CD4-positive, alpha-beta memory T cell (primary cell): ENCODE measurements at regions not wholly inside any gene's neighbourhood (a gene's known extent, or its start where the extent isn't known, plus 50 kb on each side); places are given as distances from the start of the nearest gene placed in this dataset.

Source experiments
- CTCF ChIA-PET: fragments of 350-600 bp; sonication (Branson Sonifier 250); formaldehyde crosslinking; loops from one replicate; lab custom pipeline; 2021; ENCODE audit warnings: inconsistent platforms; ENCODE audit not compliant: partially characterized antibody; lab: Charles Lee
- POLR2A ChIA-PET: fragments of 350-600 bp; sonication (Branson Sonifier 250); formaldehyde crosslinking; loops from one replicate; lab custom pipeline; 2021; ENCODE audit not compliant: partially characterized antibody; lab: Charles Lee
- DNase-seq, 5 donors: peaks; one replicate each; pipeline versions ENCODE4 v3.0.0 to v3.0.0-alpha.2; 2020 to 2022; ENCODE audit warnings: mixed read lengths in 1 of 5
- H3K27ac ChIP-seq: one replicate; pipeline ENCODE4 v1.7.0; 2013; ENCODE audit warnings: low read depth, low read length
- H3K27me3 ChIP-seq: 2 replicates; pipeline ENCODE4 v1.7.0; 2013; ENCODE audit warnings: mild to moderate bottlenecking, low read length, moderate library complexity; ENCODE audit not compliant: insufficient read depth
- H3K36me3 ChIP-seq: 2 replicates; pipeline ENCODE4 v1.7.0; 2013; ENCODE audit warnings: mild to moderate bottlenecking, low read length, moderate library complexity; ENCODE audit not compliant: insufficient read depth
- H3K4me1 ChIP-seq: 2 replicates; pipeline ENCODE4 v1.7.0; 2013; ENCODE audit warnings: mild to moderate bottlenecking, low read length, moderate library complexity; ENCODE audit not compliant: insufficient read depth
- H3K4me3 ChIP-seq, 2 donors: one replicate each; pipeline ENCODE4 v1.7.0; 2013; ENCODE audit warnings: low read length in 2 of 2, mild to moderate bottlenecking in 1 of 2
- H3K9me3 ChIP-seq, 2 donors: one replicate each; pipeline ENCODE4 v1.7.0; 2013; ENCODE audit warnings: low read length in 2 of 2, control low read depth in 1 of 2; ENCODE audit not compliant: control insufficient read depth in 1 of 2
- H3K27ac Mint-ChIP-seq, 7 donors: one replicate each; pipeline ENCODE4 v1.8.0; 2020 to 2021; ENCODE audit warnings: mixed read lengths in 7 of 7, mild to moderate bottlenecking in 6 of 7, inconsistent platforms in 3 of 7, moderate library complexity in 3 of 7
- H3K27me3 Mint-ChIP-seq, 2 donors: one replicate each; pipeline ENCODE4 v1.8.0; 2020 to 2021; ENCODE audit warnings: mixed read lengths in 2 of 2
- H3K36me3 Mint-ChIP-seq, 2 donors: one replicate each; pipeline ENCODE4 v1.8.0; 2020 to 2021; ENCODE audit warnings: mixed read lengths in 2 of 2, inconsistent platforms in 1 of 2, mild to moderate bottlenecking in 1 of 2
- H3K4me1 Mint-ChIP-seq, 4 donors: one replicate each; pipeline ENCODE4 v1.8.0; 2020 to 2021; ENCODE audit warnings: mixed read lengths in 4 of 4, mild to moderate bottlenecking in 1 of 4
- H3K4me3 Mint-ChIP-seq, 8 donors: one replicate each; pipeline ENCODE4 v1.8.0; 2020 to 2021; ENCODE audit warnings: mixed read lengths in 8 of 8, mild to moderate bottlenecking in 7 of 8, moderate library complexity in 6 of 8, inconsistent platforms in 3 of 8
- H3K9me3 Mint-ChIP-seq, 8 donors: one replicate each; pipeline ENCODE4 v1.8.0; 2020 to 2021; ENCODE audit warnings: mixed read lengths in 8 of 8, mild to moderate bottlenecking in 5 of 8, inconsistent platforms in 3 of 8, moderate library complexity in 1 of 8
- intact Hi-C: fragments of 100-400 bp; cut with micrococcal nuclease; formaldehyde crosslinking; loops from one replicate; pipeline ENCODE4 v1.15.1; 2023

GRCh38 chr18:47436871-47437270, 185.4 kb upstream of the SKOR2 start:
- H3K9me3 ChIP-seq = no peaks in the 10 kb centered on the region
- no peak overlapping the region for H3K4me3 ChIP-seq
- H3K27ac ChIP-seq = no peak overlapping the region
- no peaks in the 10 kb centered on the region for H3K4me1 Mint-ChIP-seq
- no peaks in the 10 kb centered on the region for H3K4me1 ChIP-seq
- ChIA-PET POLR2A (no interaction called here), CTCF (no interaction called here)
- no peaks in the 10 kb centered on the region for H3K36me3 Mint-ChIP-seq
- H3K27me3 Mint-ChIP-seq = peaks cover 13 to 24% of the 10 kb centered on the region in 2 donors
- peak overlapping the region in 1 of 7 donors; percentile 43 for H3K27ac Mint-ChIP-seq
- no peak for DNase-seq
- intact Hi-C loops = no loop called here
- H3K9me3 Mint-ChIP-seq = no peaks in the 10 kb centered on the region
- no peaks in the 10 kb centered on the region for H3K36me3 ChIP-seq
- H3K27me3 ChIP-seq = no peaks in the 10 kb centered on the region
- no peak overlapping the region for H3K4me3 Mint-ChIP-seq

DNA sequence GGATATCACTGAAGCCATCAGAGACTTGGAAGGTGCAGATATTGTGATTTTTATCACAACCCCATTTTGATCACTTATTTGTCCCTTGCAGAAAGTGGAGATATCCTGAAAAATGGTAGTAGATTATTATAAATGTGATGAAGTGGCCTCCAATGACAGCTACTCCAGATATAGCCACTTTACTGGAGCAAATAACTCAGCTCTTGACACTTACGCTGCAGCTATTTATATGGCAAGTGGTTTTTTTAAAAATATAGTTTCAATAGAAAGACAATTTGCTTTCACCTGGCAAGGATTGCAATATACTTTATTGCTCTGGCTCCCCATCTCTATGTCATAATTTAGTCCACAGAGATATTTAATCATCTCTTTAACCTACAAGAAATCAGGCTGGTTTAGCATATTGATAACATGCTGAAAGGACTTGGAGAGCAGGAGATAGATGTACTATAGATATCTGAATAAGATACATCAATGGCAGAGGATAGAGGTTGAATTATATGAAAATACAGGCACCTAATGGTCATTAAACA, 182.8 kb upstream of the SKOR2 start:
- DNase-seq = no peak
- no peaks in the 10 kb centered on the region for H3K4me1 ChIP-seq
- H3K9me3 ChIP-seq = no peaks in the 10 kb centered on the region
- peaks cover 6 to 23% of the 10 kb centered on the region in 2 donors for H3K27me3 Mint-ChIP-seq
- H3K4me1 Mint-ChIP-seq = no peaks in the 10 kb centered on the region
- no peaks in the 10 kb centered on the region for H3K9me3 Mint-ChIP-seq
- POLR2A ChIA-PET = no interaction called here
- H3K4me3 ChIP-seq = no peak overlapping the region
- intact Hi-C loops = no loop called here
- H3K27ac Mint-ChIP-seq = no peak overlapping the region
- no peaks in the 10 kb centered on the region for H3K36me3 Mint-ChIP-seq
- H3K27me3 ChIP-seq = no peaks in the 10 kb centered on the region
- H3K27ac ChIP-seq = no peak overlapping the region
- H3K36me3 ChIP-seq = no peaks in the 10 kb centered on the region
- no peak overlapping the region for H3K4me3 Mint-ChIP-seq
- CTCF ChIA-PET = no interaction called here

DNA sequence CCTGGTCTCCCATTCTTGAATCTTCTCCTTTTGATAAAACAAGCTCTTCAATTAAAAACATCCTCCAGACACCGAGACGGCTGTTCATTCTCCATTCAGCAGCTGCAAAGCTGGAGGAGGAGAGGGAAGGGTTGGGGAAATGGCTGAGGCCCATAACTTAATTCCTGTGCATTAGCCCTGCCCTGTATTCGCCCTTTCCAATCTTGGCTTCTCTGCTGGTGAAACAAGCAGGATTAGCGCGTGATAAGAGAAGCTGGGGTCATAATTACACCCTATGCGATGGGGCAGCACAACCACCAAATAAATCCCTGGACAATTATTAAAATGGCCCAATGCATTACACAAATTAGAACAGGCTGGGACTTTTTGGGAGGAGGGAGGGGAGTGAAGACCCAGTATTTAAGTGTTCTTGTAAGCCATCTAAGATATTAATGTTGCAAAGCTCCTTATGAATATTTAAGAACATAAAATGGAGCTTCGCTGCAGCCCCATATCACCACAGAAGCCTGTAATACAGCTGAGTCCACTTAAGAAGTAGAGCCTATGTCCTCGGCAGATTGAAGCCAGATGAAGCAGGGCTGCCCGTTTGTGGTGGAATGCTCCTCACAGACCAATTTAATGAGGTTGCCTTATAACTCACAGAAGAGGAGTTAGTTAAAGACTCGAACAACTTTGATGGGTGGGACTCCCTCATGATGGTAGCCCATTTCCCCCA, 176.6 kb upstream of the SKOR2 start:
- H3K27ac ChIP-seq = no peak overlapping the region
- Mint-ChIP-seq H3K36me3 (no peaks in the 10 kb centered on the region), H3K4me3 (no peak overlapping the region), H3K27ac (no peak overlapping the region), H3K27me3 (peaks cover 0 to 6% of the 10 kb centered on the region in 2 donors), H3K9me3 (no peaks in the 10 kb centered on the region), H3K4me1 (no peaks in the 10 kb centered on the region)
- ChIA-PET POLR2A (interaction anchor here (0.6 kb wide), 1 partner anchor 192 kb away, joined by 3 read pairs; no protein-coding TSS in a partner anchor), CTCF (no interaction called here)
- DNase-seq = no peak
- intact Hi-C loops = no loop called here
- no peaks in the 10 kb centered on the region for H3K36me3 ChIP-seq
- no peaks in the 10 kb centered on the region for H3K4me1 ChIP-seq
- no peaks in the 10 kb centered on the region for H3K9me3 ChIP-seq
- H3K4me3 ChIP-seq = no peak overlapping the region
- no peaks in the 10 kb centered on the region for H3K27me3 ChIP-seq

DNA sequence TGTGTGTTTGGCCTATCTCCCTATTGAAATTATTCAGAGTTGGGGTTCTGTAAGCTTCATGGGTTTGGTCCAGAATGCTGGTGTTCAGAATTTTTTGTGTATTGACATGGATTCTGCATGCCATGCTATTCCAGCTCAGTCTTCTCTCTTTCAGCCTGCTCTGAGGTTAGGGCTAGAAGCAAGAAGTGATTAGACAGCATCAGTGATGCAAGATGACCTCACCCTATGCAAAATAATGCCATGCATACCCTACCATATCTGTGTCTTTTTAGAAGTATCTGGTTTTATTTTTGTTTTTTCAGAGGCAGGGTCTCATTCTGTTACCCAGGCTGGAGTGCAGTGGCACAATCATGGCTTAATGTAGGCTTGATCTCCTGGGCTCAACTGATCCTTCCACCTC, 175.6 kb upstream of the SKOR2 start:
- no peak for DNase-seq
- intact Hi-C loops = no loop called here
- H3K27ac Mint-ChIP-seq = no peak overlapping the region
- POLR2A ChIA-PET = interaction anchor here (0.6 kb wide), 1 partner anchor 191 kb away, joined by 3 read pairs; no protein-coding TSS in a partner anchor
- CTCF ChIA-PET = no interaction called here
- no peaks in the 10 kb centered on the region for H3K9me3 ChIP-seq
- H3K36me3 ChIP-seq = no peaks in the 10 kb centered on the region
- H3K4me3 ChIP-seq = no peak overlapping the region
- no peaks in the 10 kb centered on the region for H3K4me1 Mint-ChIP-seq
- no peaks in the 10 kb centered on the region for H3K9me3 Mint-ChIP-seq
- H3K4me3 Mint-ChIP-seq = no peak overlapping the region
- peaks cover 0 to 6% of the 10 kb centered on the region in 2 donors for H3K27me3 Mint-ChIP-seq
- no peaks in the 10 kb centered on the region for H3K36me3 Mint-ChIP-seq
- no peaks in the 10 kb centered on the region for H3K27me3 ChIP-seq
- no peak overlapping the region for H3K27ac ChIP-seq
- H3K4me1 ChIP-seq = no peaks in the 10 kb centered on the region

DNA sequence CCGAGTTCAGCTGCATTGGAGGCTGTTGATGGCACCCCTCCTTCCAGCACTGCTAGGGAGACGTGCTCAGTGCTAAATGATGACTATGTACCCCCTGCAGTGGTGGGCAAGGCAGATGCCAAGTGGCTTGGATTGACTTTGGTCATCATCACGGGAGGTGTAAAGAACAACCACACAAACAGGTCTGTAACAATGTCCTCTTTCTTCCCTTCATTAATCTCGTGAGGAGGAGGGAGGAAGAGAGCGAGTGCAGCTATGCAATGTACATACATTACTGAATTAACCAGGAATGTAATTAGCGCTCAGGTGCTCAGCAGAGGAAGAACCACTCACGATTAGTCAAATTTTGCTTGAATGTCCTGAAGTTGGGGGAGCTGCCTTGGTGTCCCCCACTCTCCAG, 173.9 kb upstream of the SKOR2 start:
- H3K27ac Mint-ChIP-seq = no peak overlapping the region
- CTCF ChIA-PET = no interaction called here

GRCh38 chr18:47422524-47422923, 171.1 kb upstream of the SKOR2 start:
- Mint-ChIP-seq H3K27me3 (peaks cover 2 to 4% of the 10 kb centered on the region in 2 donors), H3K36me3 (no peaks in the 10 kb centered on the region), H3K4me3 (no peak overlapping the region), H3K9me3 (no peaks in the 10 kb centered on the region), H3K4me1 (no peaks in the 10 kb centered on the region), H3K27ac (no peak overlapping the region)
- intact Hi-C loops = no loop called here
- Histone ChIP-seq H3K4me3 (no peak overlapping the region), H3K4me1 (no peaks in the 10 kb centered on the region), H3K27me3 (no peaks in the 10 kb centered on the region), H3K36me3 (no peaks in the 10 kb centered on the region), H3K9me3 (no peaks in the 10 kb centered on the region), H3K27ac (no peak overlapping the region)
- no peak for DNase-seq
- ChIA-PET POLR2A (no interaction called here), CTCF (no interaction called here)

More for the DNA sequence above, 173.9 kb upstream of the SKOR2 start:
- DNase-seq = no peak
- H3K4me1 ChIP-seq = no peaks in the 10 kb centered on the region
- Mint-ChIP-seq H3K27me3 (peaks cover 0 to 4% of the 10 kb centered on the region in 2 donors), H3K9me3 (no peaks in the 10 kb centered on the region), H3K36me3 (no peaks in the 10 kb centered on the region), H3K4me1 (no peaks in the 10 kb centered on the region), H3K4me3 (no peak overlapping the region)
- POLR2A ChIA-PET = no interaction called here
- no peaks in the 10 kb centered on the region for H3K9me3 ChIP-seq
- intact Hi-C loops = no loop called here
- no peaks in the 10 kb centered on the region for H3K27me3 ChIP-seq
- H3K27ac ChIP-seq = no peak overlapping the region
- no peak overlapping the region for H3K4me3 ChIP-seq
- no peaks in the 10 kb centered on the region for H3K36me3 ChIP-seq

DNA sequence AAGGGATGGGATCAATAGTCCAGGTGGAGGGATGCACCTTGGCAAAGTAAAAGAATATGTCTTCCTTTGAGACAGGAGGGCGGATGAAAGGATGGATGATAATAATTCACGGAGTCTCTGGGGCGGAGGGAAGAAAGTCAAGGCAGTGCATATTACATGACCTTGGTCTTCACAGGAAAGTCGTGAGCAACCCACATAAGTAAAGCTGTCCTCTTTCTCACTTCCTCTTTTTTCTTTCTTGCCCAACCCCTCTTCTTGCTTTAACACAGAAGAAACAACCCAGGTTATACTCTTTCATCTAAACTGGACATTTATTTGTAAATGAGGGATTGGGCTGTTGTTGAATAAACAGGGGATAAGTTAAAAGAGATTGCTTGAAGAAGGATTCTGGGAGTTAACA, 168.7 kb upstream of the SKOR2 start:
- DNase-seq = no peak
- ChIA-PET CTCF (no interaction called here), POLR2A (no interaction called here)
- Mint-ChIP-seq H3K27ac (no peak overlapping the region), H3K4me1 (no peaks in the 10 kb centered on the region), H3K9me3 (no peaks in the 10 kb centered on the region), H3K36me3 (no peaks in the 10 kb centered on the region), H3K27me3 (peaks cover 8 to 9% of the 10 kb centered on the region in 2 donors), H3K4me3 (no peak overlapping the region)
- Histone ChIP-seq H3K36me3 (no peaks in the 10 kb centered on the region), H3K4me1 (no peaks in the 10 kb centered on the region), H3K4me3 (no peak overlapping the region), H3K9me3 (no peaks in the 10 kb centered on the region), H3K27ac (no peak overlapping the region), H3K27me3 (no peaks in the 10 kb centered on the region)
- intact Hi-C loops = no loop called here
